ENCODE measurements at regions not wholly inside any gene's neighbourhood (a gene's known extent, or its start where the extent isn't known, plus 50 kb on each side); places are given as distances from the start of the nearest gene placed in this dataset.

DNA sequence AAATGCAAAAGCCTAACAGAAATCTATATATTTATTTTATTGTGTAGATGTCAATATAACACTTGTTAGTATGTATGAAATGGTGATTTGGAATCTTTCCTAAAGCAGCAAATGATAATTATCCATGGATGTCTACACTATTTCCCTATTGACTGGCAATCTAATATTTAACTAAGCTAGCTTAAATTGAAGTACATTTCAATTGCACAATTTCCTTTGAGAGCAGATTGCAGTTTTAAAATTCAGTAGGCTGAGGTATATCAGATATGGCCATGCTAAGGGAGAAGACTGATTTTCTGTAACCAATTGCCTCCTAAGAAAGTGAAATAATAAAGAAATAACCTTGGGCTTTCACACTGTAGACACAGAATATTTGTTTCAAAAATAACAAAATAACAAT lies 90.1 kb upstream of the KCNJ3 start:
- Histone ChIP-seq H3K79me1 (ENCODE audit: low read depth in 1 of 2, low read length in 2 of 2) (no peaks in the 10 kb centered on the region), H2BK20ac (ENCODE audit: low read depth, low read length) (no peak overlapping the region), H3K18ac (ENCODE audit: low read depth, low read length) (no peak overlapping the region), H3K9me3 (ENCODE audit: control insufficient read depth, insufficient read depth, low read length) (no peaks in the 10 kb centered on the region; the same call in 1 of the 2 replicates), H3K9ac (ENCODE audit: low read depth, low read length) (no peak overlapping the region), H2AFZ (replicated peaks; ENCODE audit: low read length, poor library complexity) (no peak overlapping the region), H3K36me3 (ENCODE audit: control insufficient read depth, insufficient read depth, low read length) (no peaks in the 10 kb centered on the region), H4K5ac (ENCODE audit: low read depth, low read length) (no peak overlapping the region), H3K4me2 (ENCODE audit: low read depth, low read length) (no peak overlapping the region), H3K14ac (replicated peaks; ENCODE audit: low read depth, low read length) (no peak overlapping the region), H3K4ac (ENCODE audit: low read depth, low read length) (no peak overlapping the region), H2AK9ac (replicated peaks; ENCODE audit: low read depth, low read length, poor library complexity) (no peak overlapping the region), H3K9me1 (ENCODE audit: insufficient read depth, low read length) (no peaks in the 10 kb centered on the region), H3K27ac (ENCODE audit: insufficient read depth, low read length) (no peak overlapping the region), H3K23ac (ENCODE audit: low read depth, low read length) (no peak overlapping the region), H4K8ac (ENCODE audit: low read depth in 2 of 2, low read length in 2 of 2) (no peak overlapping the region), H2BK15ac (ENCODE audit: low read depth, low read length) (no peak overlapping the region), H3K56ac (ENCODE audit: extremely low read depth, insufficient read depth, low read length) (no peak overlapping the region), H2BK120ac (ENCODE audit: low read depth, low read length) (no peak overlapping the region), H3K4me1 (ENCODE audit: control insufficient read depth, insufficient read depth, low read length) (no peaks in the 10 kb centered on the region), H3K4me3 (ENCODE audit: insufficient read depth, low read depth, low read length) (no peak overlapping the region), H2AK5ac (ENCODE audit: low read depth, low read length) (no peak overlapping the region), H4K20me1 (ENCODE audit: insufficient read depth, low read length) (no peaks in the 10 kb centered on the region), H2BK5ac (ENCODE audit: low read depth, low read length, poor library complexity, severe bottlenecking) (no peak overlapping the region), H3K27me3 (ENCODE audit: control insufficient read depth, insufficient read depth, low read length) (no peaks in the 10 kb centered on the region), H4K91ac (ENCODE audit: insufficient read depth, low read depth, low read length) (no peak overlapping the region)
- ATAC-seq (ENCODE audit: low read depth), result no peak
- in situ Hi-C loops (cut with MboI; ENCODE audit: low sequenced_read_pairs), result no loop called here
- ChIA-PET POLR2A (ENCODE audit: unreplicated experiment) (no interaction called here), CTCF (no interaction called here)
- intact Hi-C loops (cut with micrococcal nuclease), result no loop called here
- dilution Hi-C loops (cut with HindIII; ENCODE audit: low sequenced_read_pairs, unreplicated experiment), result no loop called here
- no TSS peak for BruUV-seq (replicated peaks)
- TF ChIP-seq CHD1 (IDR thresholded peaks at IDR 0.05; ENCODE audit: low read depth, low read length) (no peak), POLR2A (IDR thresholded peaks at IDR 0.05; ENCODE audit: low read depth, low read length) (no peak), BHLHE40 (IDR thresholded peaks at IDR 0.05; ENCODE audit: low read depth, low read length) (no peak), MAFK (IDR thresholded peaks at IDR 0.05; ENCODE audit: low read depth, low read length) (no peak), MAZ (IDR thresholded peaks at IDR 0.05; ENCODE audit: borderline replicate concordance, low read depth, low read length) (no peak), MXI1 (IDR thresholded peaks at IDR 0.05; ENCODE audit: borderline replicate concordance, low read depth, low read length) (no peak), SMC3 (IDR thresholded peaks at IDR 0.05; ENCODE audit: low read depth, low read length) (no peak), CEBPB (IDR thresholded peaks at IDR 0.05; ENCODE audit: low read depth, low read length) (no peak), RCOR1 (IDR thresholded peaks at IDR 0.05; ENCODE audit: insufficient replicate concordance, low read length) (no peak), RFX5 (IDR thresholded peaks at IDR 0.05; ENCODE audit: low read depth, low read length) (no peak), FOS (IDR thresholded peaks at IDR 0.05; ENCODE audit: low read depth, low read length) (no peak), RAD21 (IDR thresholded peaks at IDR 0.05; ENCODE audit: low read length) (no peak), NFE2L2 (IDR thresholded peaks at IDR 0.05; ENCODE audit: low read depth, low read length) (no peak)
- TF ChIP-seq, protein P1, sequence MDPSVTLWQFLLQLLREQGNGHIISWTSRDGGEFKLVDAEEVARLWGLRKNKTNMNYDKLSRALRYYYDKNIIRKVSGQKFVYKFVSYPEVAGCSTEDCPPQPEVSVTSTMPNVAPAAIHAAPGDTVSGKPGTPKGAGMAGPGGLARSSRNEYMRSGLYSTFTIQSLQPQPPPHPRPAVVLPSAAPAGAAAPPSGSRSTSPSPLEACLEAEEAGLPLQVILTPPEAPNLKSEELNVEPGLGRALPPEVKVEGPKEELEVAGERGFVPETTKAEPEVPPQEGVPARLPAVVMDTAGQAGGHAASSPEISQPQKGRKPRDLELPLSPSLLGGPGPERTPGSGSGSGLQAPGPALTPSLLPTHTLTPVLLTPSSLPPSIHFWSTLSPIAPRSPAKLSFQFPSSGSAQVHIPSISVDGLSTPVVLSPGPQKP (IDR thresholded peaks at IDR 0.05; ENCODE audit: borderline replicate concordance, low read depth, low read length), result no peak
- TF ChIP-seq, protein P2, sequence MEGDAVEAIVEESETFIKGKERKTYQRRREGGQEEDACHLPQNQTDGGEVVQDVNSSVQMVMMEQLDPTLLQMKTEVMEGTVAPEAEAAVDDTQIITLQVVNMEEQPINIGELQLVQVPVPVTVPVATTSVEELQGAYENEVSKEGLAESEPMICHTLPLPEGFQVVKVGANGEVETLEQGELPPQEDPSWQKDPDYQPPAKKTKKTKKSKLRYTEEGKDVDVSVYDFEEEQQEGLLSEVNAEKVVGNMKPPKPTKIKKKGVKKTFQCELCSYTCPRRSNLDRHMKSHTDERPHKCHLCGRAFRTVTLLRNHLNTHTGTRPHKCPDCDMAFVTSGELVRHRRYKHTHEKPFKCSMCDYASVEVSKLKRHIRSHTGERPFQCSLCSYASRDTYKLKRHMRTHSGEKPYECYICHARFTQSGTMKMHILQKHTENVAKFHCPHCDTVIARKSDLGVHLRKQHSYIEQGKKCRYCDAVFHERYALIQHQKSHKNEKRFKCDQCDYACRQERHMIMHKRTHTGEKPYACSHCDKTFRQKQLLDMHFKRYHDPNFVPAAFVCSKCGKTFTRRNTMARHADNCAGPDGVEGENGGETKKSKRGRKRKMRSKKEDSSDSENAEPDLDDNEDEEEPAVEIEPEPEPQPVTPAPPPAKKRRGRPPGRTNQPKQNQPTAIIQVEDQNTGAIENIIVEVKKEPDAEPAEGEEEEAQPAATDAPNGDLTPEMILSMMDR (conservative IDR thresholded peaks at IDR 0.05; ENCODE audit: low read depth, low read length), result no peak
- TF ChIP-seq, protein P3, sequence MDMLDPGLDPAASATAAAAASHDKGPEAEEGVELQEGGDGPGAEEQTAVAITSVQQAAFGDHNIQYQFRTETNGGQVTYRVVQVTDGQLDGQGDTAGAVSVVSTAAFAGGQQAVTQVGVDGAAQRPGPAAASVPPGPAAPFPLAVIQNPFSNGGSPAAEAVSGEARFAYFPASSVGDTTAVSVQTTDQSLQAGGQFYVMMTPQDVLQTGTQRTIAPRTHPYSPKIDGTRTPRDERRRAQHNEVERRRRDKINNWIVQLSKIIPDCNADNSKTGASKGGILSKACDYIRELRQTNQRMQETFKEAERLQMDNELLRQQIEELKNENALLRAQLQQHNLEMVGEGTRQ (IDR thresholded peaks at IDR 0.05; ENCODE audit: low read depth, low read length), result no peak
- DNase-seq, result no peak
